ENCODE measurements at regions not wholly inside any gene's neighbourhood (a gene's known extent, or its start where the extent isn't known, plus 50 kb on each side); places are given as distances from the start of the nearest gene placed in this dataset.

GRCh38 chr6:154561750-154562149, 51.3 kb upstream of the CNKSR3 start:
- no peaks in the 10 kb centered on the region for H3K4me1 Mint-ChIP-seq (ENCODE audit: low read depth)
- H3K27ac Mint-ChIP-seq = no peak overlapping the region
- H3K4me3 Mint-ChIP-seq = no peak overlapping the region
- H3K9me3 Mint-ChIP-seq = no peaks in the 10 kb centered on the region
- H3K27me3 Mint-ChIP-seq (ENCODE audit: insufficient read depth) = peaks cover 22% of the 10 kb centered on the region
- no peak for DNase-seq
- H3K36me3 Mint-ChIP-seq (ENCODE audit: low read depth) = no peaks in the 10 kb centered on the region
- TF ChIP-seq, protein P1, sequence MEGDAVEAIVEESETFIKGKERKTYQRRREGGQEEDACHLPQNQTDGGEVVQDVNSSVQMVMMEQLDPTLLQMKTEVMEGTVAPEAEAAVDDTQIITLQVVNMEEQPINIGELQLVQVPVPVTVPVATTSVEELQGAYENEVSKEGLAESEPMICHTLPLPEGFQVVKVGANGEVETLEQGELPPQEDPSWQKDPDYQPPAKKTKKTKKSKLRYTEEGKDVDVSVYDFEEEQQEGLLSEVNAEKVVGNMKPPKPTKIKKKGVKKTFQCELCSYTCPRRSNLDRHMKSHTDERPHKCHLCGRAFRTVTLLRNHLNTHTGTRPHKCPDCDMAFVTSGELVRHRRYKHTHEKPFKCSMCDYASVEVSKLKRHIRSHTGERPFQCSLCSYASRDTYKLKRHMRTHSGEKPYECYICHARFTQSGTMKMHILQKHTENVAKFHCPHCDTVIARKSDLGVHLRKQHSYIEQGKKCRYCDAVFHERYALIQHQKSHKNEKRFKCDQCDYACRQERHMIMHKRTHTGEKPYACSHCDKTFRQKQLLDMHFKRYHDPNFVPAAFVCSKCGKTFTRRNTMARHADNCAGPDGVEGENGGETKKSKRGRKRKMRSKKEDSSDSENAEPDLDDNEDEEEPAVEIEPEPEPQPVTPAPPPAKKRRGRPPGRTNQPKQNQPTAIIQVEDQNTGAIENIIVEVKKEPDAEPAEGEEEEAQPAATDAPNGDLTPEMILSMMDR (IDR thresholded peaks at IDR 0.05) = no peak

GRCh38 chr6:154565331-154565730, 54.8 kb upstream of the CNKSR3 start:
- Mint-ChIP-seq H3K4me1 (ENCODE audit: low read depth) (no peaks in the 10 kb centered on the region), H3K27me3 (ENCODE audit: insufficient read depth) (peaks cover 7% of the 10 kb centered on the region), H3K4me3 (no peak overlapping the region), H3K36me3 (ENCODE audit: low read depth) (no peaks in the 10 kb centered on the region), H3K27ac (no peak overlapping the region), H3K9me3 (no peaks in the 10 kb centered on the region)
- TF ChIP-seq, protein P1 (IDR thresholded peaks at IDR 0.05) = no peak
- DNase-seq = no peak

- Mint-ChIP-seq H3K27ac (no peak overlapping the region), H3K9me3 (no peaks in the 10 kb centered on the region)
Measured at GRCh38 chr6:154566866-154567265, 56.4 kb upstream of the CNKSR3 start.

DNA sequence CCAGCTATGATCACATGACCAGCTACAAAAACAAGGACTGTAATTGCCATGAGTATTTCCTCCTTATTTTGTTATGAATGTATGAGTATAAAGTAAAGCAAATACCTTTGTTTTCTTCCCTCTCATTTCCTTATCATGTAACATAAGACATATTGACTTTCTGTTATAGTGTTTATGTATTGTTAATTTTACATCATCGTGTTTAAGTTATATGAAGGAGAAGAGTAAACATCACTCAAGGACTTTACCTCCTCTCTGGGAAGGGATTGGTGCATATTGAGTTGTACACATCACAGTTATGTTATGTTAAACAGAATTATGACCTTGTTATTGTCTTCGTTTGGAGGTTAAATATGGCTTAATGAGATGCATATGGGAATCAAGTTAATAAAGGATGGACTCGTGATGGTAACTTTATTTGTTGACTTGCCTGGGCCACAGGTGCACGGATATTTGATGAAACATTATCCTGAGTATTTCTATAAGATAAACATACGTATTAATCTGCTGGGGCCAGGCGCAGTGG, 57.3 kb upstream of the CNKSR3 start:
- Mint-ChIP-seq H3K9me3 (no peaks in the 10 kb centered on the region), H3K27me3 (ENCODE audit: insufficient read depth) (peaks cover 10% of the 10 kb centered on the region), H3K27ac (no peak overlapping the region), H3K4me3 (no peak overlapping the region), H3K4me1 (ENCODE audit: low read depth) (no peaks in the 10 kb centered on the region), H3K36me3 (ENCODE audit: low read depth) (no peaks in the 10 kb centered on the region)
- TF ChIP-seq, protein P1 (IDR thresholded peaks at IDR 0.05) = no peak
- DNase-seq = no peak

More at GRCh38 chr6:154566866-154567265, 56.4 kb upstream of the CNKSR3 start:
- H3K4me3 Mint-ChIP-seq = no peak overlapping the region
- no peak for DNase-seq
- H3K36me3 Mint-ChIP-seq (ENCODE audit: low read depth) = no peaks in the 10 kb centered on the region
- peaks cover 7% of the 10 kb centered on the region for H3K27me3 Mint-ChIP-seq (ENCODE audit: insufficient read depth)
- no peaks in the 10 kb centered on the region for H3K4me1 Mint-ChIP-seq (ENCODE audit: low read depth)
- TF ChIP-seq, protein P1 (IDR thresholded peaks at IDR 0.05) = no peak

DNA sequence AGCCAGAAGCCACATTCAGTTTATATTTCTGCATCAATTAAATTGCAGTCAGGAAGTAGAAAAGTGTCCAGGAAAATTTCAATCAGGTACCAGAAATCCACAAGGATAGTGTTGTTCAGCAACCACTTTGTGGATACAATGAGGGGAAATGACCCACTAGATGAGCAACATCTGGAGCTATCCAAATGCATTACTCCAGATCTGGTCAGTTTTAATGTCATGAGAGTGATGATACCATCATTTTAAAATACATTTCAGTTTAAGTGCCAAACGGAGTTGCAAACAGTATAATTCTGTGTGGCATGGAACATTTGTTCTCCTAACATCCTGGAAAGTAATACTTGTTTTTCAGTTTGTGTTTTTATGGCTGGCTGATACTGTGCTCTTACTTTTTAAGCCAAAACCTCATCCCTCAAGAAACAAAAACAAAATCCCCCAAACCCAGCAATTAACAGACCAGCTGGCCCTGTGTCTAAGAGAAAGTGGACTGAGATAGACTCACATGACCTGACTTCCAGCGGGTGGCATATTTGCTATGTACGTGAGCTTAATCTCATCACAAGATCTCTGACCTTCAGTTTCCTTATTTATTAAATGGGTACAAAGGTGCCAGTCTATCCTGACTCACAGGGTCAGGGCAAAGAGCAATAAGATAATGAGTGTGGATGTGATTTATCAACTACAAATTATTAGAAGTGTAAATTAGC, 58.8 kb upstream of the CNKSR3 start:
- TF ChIP-seq, protein P1 (IDR thresholded peaks at IDR 0.05) = no peak
- no peaks in the 10 kb centered on the region for H3K36me3 Mint-ChIP-seq (ENCODE audit: low read depth)
- no peak overlapping the region for H3K27ac Mint-ChIP-seq
- no peaks in the 10 kb centered on the region for H3K9me3 Mint-ChIP-seq
- DNase-seq = no peak
- no peak overlapping the region for H3K4me3 Mint-ChIP-seq
- H3K27me3 Mint-ChIP-seq (ENCODE audit: insufficient read depth) = peaks cover 15% of the 10 kb centered on the region
- no peaks in the 10 kb centered on the region for H3K4me1 Mint-ChIP-seq (ENCODE audit: low read depth)
